ENCODE measurements at regions not wholly inside any gene's neighbourhood (a gene's known extent, or its start where the extent isn't known, plus 50 kb on each side); places are given as distances from the start of the nearest gene placed in this dataset.

DNA sequence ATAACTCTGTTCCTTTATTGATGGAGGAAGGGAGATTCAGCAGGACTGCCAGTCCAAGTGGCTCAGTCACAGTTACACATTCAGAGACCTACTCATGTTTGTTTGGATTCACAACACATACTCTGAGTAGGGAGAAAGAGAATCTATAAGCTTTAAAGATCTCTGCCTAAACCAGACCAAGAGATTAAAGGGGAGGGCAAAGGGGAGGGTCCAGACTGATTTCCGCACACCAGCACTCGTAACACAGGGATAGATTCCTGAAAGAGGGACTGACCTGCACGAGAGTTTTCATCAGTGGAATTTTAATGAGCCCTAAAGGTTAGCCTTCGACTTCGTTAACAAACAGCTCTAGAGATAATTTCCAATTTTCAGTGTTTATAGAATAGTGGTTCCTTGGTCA lies 71.7 kb upstream of the PMFBP1 start:
- Histone ChIP-seq H2AFZ (ENCODE audit: low read length) (no peak overlapping the region), H3K4me1 (replicated peaks in 1 of 4; ENCODE audit: control insufficient read depth in 3 of 4, insufficient read depth in 4 of 4, low read length in 3 of 4) (no peaks in the 10 kb centered on the region), H3K27ac (ENCODE audit: low read depth, low read length) (no peak overlapping the region), H2BK5ac (ENCODE audit: low read depth, low read length) (no peak overlapping the region), H4K5ac (ENCODE audit: insufficient read length, low read depth, low read length) (no peak overlapping the region), H2AK5ac (ENCODE audit: low read depth, low read length) (no peak overlapping the region), H3K27me3 (replicated peaks in 1 of 4; ENCODE audit: control insufficient read depth in 3 of 4, extremely low read depth in 1 of 4, insufficient read depth in 3 of 4, low read length in 3 of 4) (no peaks in the 10 kb centered on the region), H2BK120ac (replicated peaks; ENCODE audit: low read depth, low read length) (no peak overlapping the region), H4K91ac (replicated peaks; ENCODE audit: insufficient read length, low read length) (no peak overlapping the region), H2BK12ac (ENCODE audit: low read depth, low read length) (no peak overlapping the region), H2BK15ac (ENCODE audit: low read length) (no peak overlapping the region), H3K23ac (ENCODE audit: insufficient read length) (no peak overlapping the region), H2BK20ac (ENCODE audit: low read length) (no peak overlapping the region), H3K18ac (ENCODE audit: extremely low read depth, low read length) (no peak overlapping the region), H3K14ac (ENCODE audit: insufficient read length) (no peak overlapping the region), H4K8ac (ENCODE audit: extremely low read depth, insufficient read depth, low read length) (no peak overlapping the region), H3K36me3 (ENCODE audit: control insufficient read depth in 2 of 4, insufficient read depth in 4 of 4, low read length in 3 of 4) (no peaks in the 10 kb centered on the region), H3K79me2 (ENCODE audit: control insufficient read depth in 1 of 2, insufficient read depth in 2 of 2, low read length in 2 of 2) (no peaks in the 10 kb centered on the region), H3K4me2 (ENCODE audit: insufficient read depth in 1 of 2, low read depth in 2 of 2, low read length in 2 of 2) (no peak overlapping the region), H3K4me3 (ENCODE audit: extremely low read depth in 1 of 4, insufficient read depth in 2 of 4, low read depth in 3 of 4, low read length in 4 of 4) (no peak overlapping the region), H4K20me1 (replicated peaks in 1 of 2; ENCODE audit: control insufficient read depth in 1 of 2, insufficient read depth in 2 of 2, low read length in 2 of 2) (no peaks in the 10 kb centered on the region), H3K9me3 (ENCODE audit: insufficient read depth in 2 of 2, low read depth in 1 of 2, low read length in 1 of 2) (no peaks in the 10 kb centered on the region), H3K9ac (replicated peaks in 1 of 4; ENCODE audit: extremely low read depth in 1 of 4, low read depth in 3 of 4, low read length in 3 of 4) (no peak overlapping the region), H3K23me2 (ENCODE audit: low read depth, low read length) (no peaks in the 10 kb centered on the region; the same call in 1 of the 2 replicates), H3K56ac (replicated peaks; ENCODE audit: insufficient read length, low read depth, low read length) (no peak overlapping the region), H3K4ac (replicated peaks; ENCODE audit: insufficient read length, low read depth, low read length) (no peak overlapping the region), H3K79me1 (ENCODE audit: low read depth, low read length) (no peaks in the 10 kb centered on the region)
- ChIA-PET POLR2A (ENCODE audit: partially characterized antibody) (no interaction called here), CTCF (ENCODE audit: partially characterized antibody) (interaction anchor here (0.5 to 2.9 kb wide), 9 partner anchors 9 to 1324 kb away, joined by 3 to 18 read pairs (median 4); no protein-coding TSS in a partner anchor)
- WGBS, 2 experiments (ENCODE audit: extremely low coverage in 1 of 2, insufficient coverage in 1 of 2, insufficient read length in 1 of 2, insufficient replicate concordance in 2 of 2, low coverage in 1 of 2, low lambda C conversion rate in 2 of 2, missing lambda C conversion rate in 1 of 2): 90% methylated on average over 5 of the region's 5 CpGs; no CpG with 5 or more reads in 1 of the 2 experiments
- no peak for DNase-seq (ENCODE audit: low read depth in 1 of 2, low spot score in 2 of 2)
- TF ChIP-seq EZH2 (IDR thresholded peaks at IDR 0.05; ENCODE audit: low read depth, low read length, severe bottlenecking): no peak
- TF ChIP-seq CHD1 (IDR thresholded peaks at IDR 0.05; ENCODE audit: low read depth, low read length): no peak
- no peak for TF ChIP-seq BCL11A (IDR thresholded peaks at IDR 0.05; ENCODE audit: low read depth in 2 of 2, low read length in 2 of 2)
- TF ChIP-seq, protein P1, sequence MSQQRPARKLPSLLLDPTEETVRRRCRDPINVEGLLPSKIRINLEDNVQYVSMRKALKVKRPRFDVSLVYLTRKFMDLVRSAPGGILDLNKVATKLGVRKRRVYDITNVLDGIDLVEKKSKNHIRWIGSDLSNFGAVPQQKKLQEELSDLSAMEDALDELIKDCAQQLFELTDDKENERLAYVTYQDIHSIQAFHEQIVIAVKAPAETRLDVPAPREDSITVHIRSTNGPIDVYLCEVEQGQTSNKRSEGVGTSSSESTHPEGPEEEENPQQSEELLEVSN (IDR thresholded peaks at IDR 0.05): no peak
- no peak for TF ChIP-seq RAD21 (IDR thresholded peaks at IDR 0.05 in 1 of 2, conservative IDR thresholded peaks at IDR 0.05 in 1 of 2; ENCODE audit: low read depth in 2 of 2, low read length in 2 of 2)
- TF ChIP-seq ASH2L (IDR thresholded peaks at IDR 0.05; ENCODE audit: low read length): no peak
- TF ChIP-seq TAF1 (IDR thresholded peaks at IDR 0.05; ENCODE audit: low read depth, low read length): no peak
- no peak for TF ChIP-seq SIX5 (IDR thresholded peaks at IDR 0.05; ENCODE audit: low read depth, low read length)
- no peak for TF ChIP-seq KDM4A (IDR thresholded peaks at IDR 0.05; ENCODE audit: low read depth, low read length, severe bottlenecking)
- no peak for TF ChIP-seq SP2 (IDR thresholded peaks at IDR 0.05; ENCODE audit: low read length)
- no peak for TF ChIP-seq CEBPB (IDR thresholded peaks at IDR 0.05; ENCODE audit: low read depth, low read length)
- no peak for TF ChIP-seq MAFK (IDR thresholded peaks at IDR 0.05; ENCODE audit: low read depth, low read length)
- no peak for TF ChIP-seq TBP (IDR thresholded peaks at IDR 0.05; ENCODE audit: low read depth, low read length)
- TF ChIP-seq POLR2AphosphoS5 (IDR thresholded peaks at IDR 0.05; ENCODE audit: low read depth, low read length): no peak
- no peak for FAIRE-seq
